Neutrophil (primary cell): ENCODE measurements at regions not wholly inside any gene's neighbourhood (a gene's known extent, or its start where the extent isn't known, plus 50 kb on each side); places are given as distances from the start of the nearest gene placed in this dataset.

Source experiments
- H3K27ac ChIP-seq: fragments of 200-600 bp; sonication (generic); 2 replicates; pipeline ENCODE4 v1.5.1; 2016; ENCODE audit warnings: mild to moderate bottlenecking, moderate library complexity
- H3K27me3 ChIP-seq: fragments of 200-600 bp; sonication (generic); 2 replicates; pipeline ENCODE4 v1.6.0; 2016; ENCODE audit warnings: mild to moderate bottlenecking
- H3K36me3 ChIP-seq: fragments of 200-600 bp; sonication (generic); 2 replicates; pipeline ENCODE4 v1.5.1; 2017
- H3K4me1 ChIP-seq, 2 experiments: fragments of 200-600 bp in 1 of 2; sonication (generic) in 1 of 2; 1 replicate in 1 of 2; 2 replicates in 1 of 2; pipeline versions ENCODE4 v1.5.1 to v1.6.1; 2013 to 2016; ENCODE audit warnings: low read depth in 1 of 2, low read length in 1 of 2, mild to moderate bottlenecking in 1 of 2, moderate library complexity in 1 of 2; ENCODE audit not compliant: control insufficient read depth in 1 of 2, insufficient read depth in 1 of 2
- H3K4me3 ChIP-seq, 2 experiments: fragments of 200-600 bp in 1 of 2; sonication (generic) in 1 of 2; 1 replicate in 1 of 2; 2 replicates in 1 of 2; pipeline ENCODE4 v1.5.1; 2013 to 2016; ENCODE audit warnings: low read depth in 1 of 2, low read length in 1 of 2, mild to moderate bottlenecking in 1 of 2, moderate library complexity in 1 of 2
- H3K9me3 ChIP-seq: fragments of 200-600 bp; sonication (generic); 2 replicates; pipeline ENCODE4 v1.5.1; 2016
- CTCF ChIP-seq: fragments of 200-600 bp; sonication (generic); IDR thresholded peaks from 2 replicates; pipeline ENCODE4 v1.5.1; 2016; ENCODE audit warnings: antibody characterized with exemption

- no peak overlapping the region for H3K4me3 ChIP-seq
- H3K4me1 ChIP-seq, result no peaks in the 10 kb centered on the region
- no peaks in the 10 kb centered on the region for H3K9me3 ChIP-seq
- no peaks in the 10 kb centered on the region for H3K36me3 ChIP-seq
- no peak for TF ChIP-seq CTCF
- H3K27ac ChIP-seq, result no peak overlapping the region
- H3K27me3 ChIP-seq, result no peaks in the 10 kb centered on the region
Observed at GRCh38 chr4:14364953-14365536, 637.2 kb upstream of the CPEB2 start.

GRCh38 chr4:14368391-14368790 is 633.9 kb upstream of the CPEB2 start:
- Histone ChIP-seq H3K4me1 (no peaks in the 10 kb centered on the region), H3K27ac (no peak overlapping the region), H3K27me3 (no peaks in the 10 kb centered on the region), H3K4me3 (no peak overlapping the region), H3K9me3 (no peaks in the 10 kb centered on the region), H3K36me3 (no peaks in the 10 kb centered on the region)
- no peak for TF ChIP-seq CTCF

GRCh38 chr4:14371131-14371530 is 631.1 kb upstream of the CPEB2 start:
- Histone ChIP-seq H3K36me3 (no peaks in the 10 kb centered on the region), H3K4me3 (no peak overlapping the region), H3K9me3 (no peaks in the 10 kb centered on the region), H3K4me1 (no peaks in the 10 kb centered on the region), H3K27me3 (no peaks in the 10 kb centered on the region), H3K27ac (no peak overlapping the region)
- TF ChIP-seq CTCF, result no peak

GRCh38 chr4:14375816-14376215 is 626.5 kb upstream of the CPEB2 start:
- Histone ChIP-seq H3K36me3 (no peaks in the 10 kb centered on the region), H3K27me3 (no peaks in the 10 kb centered on the region), H3K9me3 (no peaks in the 10 kb centered on the region), H3K4me1 (no peaks in the 10 kb centered on the region), H3K27ac (no peak overlapping the region), H3K4me3 (no peak overlapping the region)
- TF ChIP-seq CTCF, result no peak

- Histone ChIP-seq H3K36me3 (no peaks in the 10 kb centered on the region), H3K4me1 (peaks cover 0 to under 1% of the 10 kb centered on the region in 2 experiments), H3K4me3 (no peak overlapping the region), H3K27me3 (no peaks in the 10 kb centered on the region), H3K9me3 (no peaks in the 10 kb centered on the region), H3K27ac (no peak overlapping the region)
- no peak for TF ChIP-seq CTCF
Observed at GRCh38 chr4:14379183-14379582, 623.1 kb upstream of the CPEB2 start.

GRCh38 chr4:14383652-14384051 is 618.6 kb upstream of the CPEB2 start:
- Histone ChIP-seq H3K27me3 (no peaks in the 10 kb centered on the region), H3K4me3 (no peak overlapping the region), H3K27ac (no peak overlapping the region), H3K36me3 (no peaks in the 10 kb centered on the region), H3K9me3 (no peaks in the 10 kb centered on the region), H3K4me1 (peaks cover 0 to 3% of the 10 kb centered on the region in 2 experiments)
- no peak for TF ChIP-seq CTCF
